CD14-positive monocyte (primary cell): ENCODE measurements at regions not wholly inside any gene's neighbourhood (a gene's known extent, or its start where the extent isn't known, plus 50 kb on each side); places are given as distances from the start of the nearest gene placed in this dataset.

Experiments
- DNase-seq, 3 donors: peaks; one replicate each; pipeline ENCODE4 v3.0.0-alpha.2; 2011 to 2022
- H2AFZ ChIP-seq: 2 replicates; pipeline ENCODE4 v1.6.0; 2012; ENCODE audit warnings: mild to moderate bottlenecking, low read depth, low read length, inconsistent platforms; ENCODE audit not compliant: insufficient read depth, poor library complexity, severe bottlenecking
- H3K27ac ChIP-seq, 2 donors: 1 replicate in 1 of 2; 2 replicates in 1 of 2; pipeline ENCODE4 v1.5.1; 2012 to 2013; ENCODE audit warnings: low read length in 2 of 2, control low read depth in 1 of 2, inconsistent platforms in 1 of 2, low read depth in 1 of 2, mild to moderate bottlenecking in 1 of 2
- H3K27me3 ChIP-seq, 2 donors: one replicate each; pipeline versions ENCODE4 v1.6.0 to v1.6.1; 2011 to 2013; ENCODE audit warnings: low read length in 2 of 2; ENCODE audit not compliant: control insufficient read depth in 2 of 2, insufficient read depth in 2 of 2
- H3K36me3 ChIP-seq, 2 donors: replicated peaks in 1 of 2; 1 replicate in 1 of 2; 2 replicates in 1 of 2; pipeline versions ENCODE4 v1.5.1 to v1.6.1; 2012 to 2013; ENCODE audit warnings: low read length in 2 of 2, control low read depth in 1 of 2, inconsistent platforms in 1 of 2, mild to moderate bottlenecking in 1 of 2; ENCODE audit not compliant: insufficient read depth in 2 of 2, control insufficient read depth in 1 of 2
- H3K4me1 ChIP-seq, 2 donors: 1 replicate in 1 of 2; 2 replicates in 1 of 2; pipeline versions ENCODE4 v1.5.1 to v1.6.1; 2012 to 2013; ENCODE audit warnings: low read length in 2 of 2, control low read depth in 1 of 2, inconsistent platforms in 1 of 2, mild to moderate bottlenecking in 1 of 2, moderate library complexity in 1 of 2; ENCODE audit not compliant: insufficient read depth in 2 of 2, control insufficient read depth in 1 of 2
- H3K4me2 ChIP-seq: replicated peaks from 2 replicates; pipeline ENCODE3; 2012; ENCODE audit warnings: low read length, moderate library complexity, mild to moderate bottlenecking; ENCODE audit not compliant: poor library complexity, severe bottlenecking; ENCODE audit errors: extremely low read depth
- H3K4me3 ChIP-seq, 3 experiments: fragments of 200-600 bp in 1 of 3; sonication (generic) in 1 of 3; replicated peaks in 1 of 3; 1 replicate in 2 of 3; 2 replicates in 1 of 3; pipeline ENCODE4 v1.5.1; 2011 to 2013; ENCODE audit warnings: low read length in 3 of 3, mild to moderate bottlenecking in 3 of 3, control low read depth in 2 of 3, low read depth in 2 of 3, inconsistent platforms in 1 of 3, moderate library complexity in 1 of 3
- H3K79me2 ChIP-seq: 2 replicates; pipeline ENCODE4 v1.6.0; 2012; ENCODE audit warnings: mild to moderate bottlenecking, control low read depth, inconsistent platforms, low read length, moderate library complexity; ENCODE audit not compliant: insufficient read depth
- H3K9ac ChIP-seq: 2 replicates; pipeline ENCODE4 v1.6.0; 2017; ENCODE audit warnings: low read length, mild to moderate bottlenecking; ENCODE audit not compliant: insufficient read depth, poor library complexity, severe bottlenecking
- H3K9me3 ChIP-seq, 2 donors: replicated peaks in 1 of 2; 1 replicate in 1 of 2; 2 replicates in 1 of 2; pipeline versions ENCODE4 v1.5.1 to v1.6.1; 2012 to 2013; ENCODE audit warnings: low read length in 2 of 2, control low read depth in 1 of 2; ENCODE audit not compliant: control insufficient read depth in 1 of 2, insufficient read depth in 1 of 2
- H4K20me1 ChIP-seq: 2 replicates; pipeline ENCODE4 v1.6.0; 2012; ENCODE audit warnings: mild to moderate bottlenecking, low read length, control low read depth, moderate library complexity; ENCODE audit not compliant: insufficient read depth
- H3K27ac Mint-ChIP-seq, 7 donors: one replicate each; pipeline ENCODE4 v1.8.0; 2020; ENCODE audit warnings: mild to moderate bottlenecking in 7 of 7, mixed read lengths in 7 of 7, moderate library complexity in 6 of 7, inconsistent platforms in 2 of 7
- H3K27me3 Mint-ChIP-seq, 3 donors: one replicate each; pipeline ENCODE4 v1.8.0; 2021 to 2022; ENCODE audit warnings: low read depth in 3 of 3, mild to moderate bottlenecking in 3 of 3, mixed read lengths in 3 of 3, moderate library complexity in 3 of 3, inconsistent platforms in 1 of 3
- H3K36me3 Mint-ChIP-seq, 2 donors: one replicate each; pipeline ENCODE4 v1.8.0; 2020; ENCODE audit warnings: mixed read lengths in 2 of 2, inconsistent platforms in 1 of 2, mild to moderate bottlenecking in 1 of 2
- H3K4me1 Mint-ChIP-seq: one replicate; pipeline ENCODE4 v1.8.0; 2020; ENCODE audit warnings: mild to moderate bottlenecking, mixed read lengths
- H3K4me3 Mint-ChIP-seq, 2 donors: one replicate each; pipeline ENCODE4 v1.8.0; 2020; ENCODE audit warnings: mild to moderate bottlenecking in 2 of 2, mixed read lengths in 2 of 2, moderate library complexity in 1 of 2
- H3K9me3 Mint-ChIP-seq, 7 donors: one replicate each; pipeline ENCODE4 v1.8.0; 2020 to 2022; ENCODE audit warnings: mixed read lengths in 7 of 7, mild to moderate bottlenecking in 6 of 7, moderate library complexity in 6 of 7, inconsistent platforms in 2 of 7
- CTCF ChIP-seq: fragments of 200-600 bp; IDR thresholded peaks from one replicate; pipeline ENCODE4 v1.8.0; 2022; ENCODE audit warnings: antibody characterized with exemption, mild to moderate bottlenecking
- WGBS: methylation state at CpG from one replicate; pipeline ENCODE4 v1.1.5; 2013; ENCODE audit warnings: missing lambda C conversion rate; ENCODE audit not compliant: insufficient coverage; 5-methylcytosine and 5-hydroxymethylcytosine counted together
- intact Hi-C, 2 donors: fragments of 100-400 bp; cut with micrococcal nuclease; formaldehyde crosslinking; loops; one replicate each; pipeline versions ENCODE4 v1.15.0 to v1.15.1; 2023

DNA sequence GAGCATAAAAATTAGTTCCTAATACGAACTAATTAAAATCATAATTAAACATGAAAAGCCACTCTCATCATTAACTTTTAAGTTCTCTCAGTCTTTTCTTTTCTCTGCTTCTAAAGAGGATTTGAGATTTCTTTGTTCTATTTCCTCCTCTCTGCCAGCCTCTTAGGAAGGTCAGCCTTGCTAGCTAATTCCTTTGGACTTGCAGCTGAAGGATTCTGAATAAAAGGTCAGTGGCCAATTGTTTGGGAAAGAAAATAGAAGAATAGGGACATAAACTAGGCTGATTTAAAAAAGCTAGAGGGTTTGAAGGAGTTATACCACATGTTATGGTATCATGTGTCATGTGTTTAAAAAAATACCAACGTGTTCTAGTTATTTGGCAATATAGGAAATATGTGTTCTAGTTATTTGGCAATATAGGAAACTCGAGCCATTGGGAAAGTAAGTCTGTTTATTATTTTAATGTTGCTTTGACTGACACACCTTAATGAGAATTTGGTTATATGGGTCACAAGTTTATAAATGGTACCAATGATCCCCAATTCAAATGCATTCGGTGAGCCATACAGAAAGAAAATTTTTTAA, 1668.7 kb upstream of the PCDH7 start:
- Histone ChIP-seq H3K27ac (no peak overlapping the region), H3K4me1 (no peaks in the 10 kb centered on the region), H4K20me1 (no peaks in the 10 kb centered on the region), H3K36me3 (no peaks in the 10 kb centered on the region), H3K27me3 (no peaks in the 10 kb centered on the region), H3K4me2 (no peak overlapping the region), H2AFZ (no peak overlapping the region), H3K9me3 (peaks cover 0 to 14% of the 10 kb centered on the region in 2 donors), H3K4me3 (no peak overlapping the region), H3K9ac (no peak overlapping the region), H3K79me2 (no peaks in the 10 kb centered on the region)
- peaks cover 0 to 6% (median 3%) of the 10 kb centered on the region in 7 donors for H3K9me3 Mint-ChIP-seq
- no peaks in the 10 kb centered on the region for H3K36me3 Mint-ChIP-seq
- intact Hi-C loops = no loop called here
- DNase-seq = no peak
- no peak overlapping the region for H3K4me3 Mint-ChIP-seq
- H3K27me3 Mint-ChIP-seq = peaks cover 0 to 2% (median 0%) of the 10 kb centered on the region in 3 donors
- no peaks in the 10 kb centered on the region for H3K4me1 Mint-ChIP-seq
- no peak for TF ChIP-seq CTCF
- no peak overlapping the region for H3K27ac Mint-ChIP-seq
- 20% methylated on average over 2 of the region's 4 CpGs for WGBS

- Histone ChIP-seq H2AFZ (no peak overlapping the region), H3K27ac (no peak overlapping the region), H3K9me3 (peaks cover 0 to 11% of the 10 kb centered on the region in 2 donors), H3K4me3 (no peak overlapping the region), H3K9ac (no peak overlapping the region), H4K20me1 (no peaks in the 10 kb centered on the region), H3K27me3 (no peaks in the 10 kb centered on the region), H3K4me2 (no peak overlapping the region), H3K36me3 (no peaks in the 10 kb centered on the region), H3K79me2 (no peaks in the 10 kb centered on the region), H3K4me1 (no peaks in the 10 kb centered on the region)
- whole genome bisulfite sequencing = 100% methylated on average over 3 of the region's 4 CpGs
- Mint-ChIP-seq H3K4me3 (no peak overlapping the region), H3K27me3 (no peaks in the 10 kb centered on the region), H3K4me1 (no peaks in the 10 kb centered on the region), H3K27ac (no peak overlapping the region), H3K36me3 (no peaks in the 10 kb centered on the region), H3K9me3 (peaks cover 0 to 6% (median 3%) of the 10 kb centered on the region in 7 donors)
- DNase-seq = no peak
- intact Hi-C loops = no loop called here
- no peak for TF ChIP-seq CTCF
Observed at GRCh38 chr4:29052266-29052665, 1667.9 kb upstream of the PCDH7 start.
